MG63 (cell line): ENCODE measurements at regions not wholly inside any gene's neighbourhood (a gene's known extent, or its start where the extent isn't known, plus 50 kb on each side); places are given as distances from the start of the nearest gene placed in this dataset.
"Not testable (repeated sequence)": the region's sequence is repeated elsewhere in the genome, so short reads cannot be mapped to it uniquely, and the experiment has no call there.

Source experiments
- DNase-seq: peaks from one replicate; pipeline ENCODE4 v3.0.0-alpha.2; 2020
- H3K27me3 ChIP-seq: fragments of 250-450 bp; sonication (Bioruptor Pico); 2 replicates; pipeline ENCODE4 v1.5.1; 2020; ENCODE audit warnings: mild to moderate bottlenecking, moderate library complexity
- H3K36me3 ChIP-seq: fragments of 250-450 bp; sonication (Bioruptor Pico); 2 replicates; pipeline ENCODE4 v1.5.1; 2020; ENCODE audit warnings: mild to moderate bottlenecking, moderate library complexity
- H3K4me3 ChIP-seq: fragments of 250-450 bp; sonication (Bioruptor Pico); 2 replicates; pipeline ENCODE4 v1.5.1; 2020; ENCODE audit warnings: mild to moderate bottlenecking, moderate library complexity
- H3K9me3 ChIP-seq: fragments of 250-450 bp; sonication (Bioruptor Pico); 2 replicates; pipeline ENCODE4 v1.5.1; 2020; ENCODE audit warnings: mild to moderate bottlenecking, moderate library complexity

GRCh38 chr6:144551339-144551738, 266.2 kb downstream of the UTRN start:
- DNase-seq: no peak
- Histone ChIP-seq H3K36me3 (peaks cover 6% of the 10 kb centered on the region), H3K27me3 (no peaks in the 10 kb centered on the region), H3K9me3 (no peaks in the 10 kb centered on the region), H3K4me3 (no peak overlapping the region)

DNA sequence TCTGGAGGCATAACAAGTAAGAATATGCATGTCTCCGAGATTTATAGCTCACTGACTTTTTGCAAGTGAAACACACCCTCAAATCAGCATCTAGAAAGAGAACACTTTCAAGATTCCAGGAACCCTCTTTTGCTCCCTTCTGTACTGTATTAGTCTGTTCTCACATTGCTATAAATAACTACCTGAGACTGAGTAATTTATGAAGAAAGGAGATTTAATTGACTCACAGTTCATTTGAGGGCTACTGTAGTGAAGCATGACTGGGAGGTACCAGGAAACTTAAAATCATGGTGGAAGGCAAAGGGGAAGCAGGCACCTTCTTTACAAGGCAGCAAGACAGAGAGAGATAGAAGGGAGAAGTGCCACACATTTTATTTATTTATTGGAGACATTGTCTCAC, 269.9 kb downstream of the UTRN start:
- DNase-seq: no peak
- peaks cover 6% of the 10 kb centered on the region; the same call in 1 of the 2 replicates for H3K36me3 ChIP-seq
- no peaks in the 10 kb centered on the region for H3K27me3 ChIP-seq
- no peak overlapping the region for H3K4me3 ChIP-seq
- no peaks in the 10 kb centered on the region for H3K9me3 ChIP-seq

GRCh38 chr6:144559865-144560593, 274.9 kb downstream of the UTRN start:
- Histone ChIP-seq H3K36me3 (peaks cover under 1% of the 10 kb centered on the region; the same call in 1 of the 2 replicates), H3K27me3 (no peaks in the 10 kb centered on the region), H3K9me3 (no peaks in the 10 kb centered on the region), H3K4me3 (no peak overlapping the region)
- no peak for DNase-seq

- H3K36me3 ChIP-seq: no peaks in the 10 kb centered on the region
- H3K4me3 ChIP-seq: no peak overlapping the region
- H3K9me3 ChIP-seq: no peaks in the 10 kb centered on the region
- no peaks in the 10 kb centered on the region for H3K27me3 ChIP-seq
- DNase-seq: no peak
Observed at GRCh38 chr6:144561455-144562043, 276.4 kb downstream of the UTRN start.

GRCh38 chr6:144564202-144564601, 279.1 kb downstream of the UTRN start:
- no peak overlapping the region for H3K4me3 ChIP-seq
- no peaks in the 10 kb centered on the region for H3K36me3 ChIP-seq
- H3K9me3 ChIP-seq: no peaks in the 10 kb centered on the region
- DNase-seq: no peak
- no peaks in the 10 kb centered on the region for H3K27me3 ChIP-seq

GRCh38 chr6:144566868-144567615, 281.9 kb downstream of the UTRN start:
- Histone ChIP-seq H3K27me3 (no peaks in the 10 kb centered on the region), H3K4me3 (no peak overlapping the region), H3K9me3 (no peaks in the 10 kb centered on the region), H3K36me3 (no peaks in the 10 kb centered on the region)
- DNase-seq: no peak

DNA sequence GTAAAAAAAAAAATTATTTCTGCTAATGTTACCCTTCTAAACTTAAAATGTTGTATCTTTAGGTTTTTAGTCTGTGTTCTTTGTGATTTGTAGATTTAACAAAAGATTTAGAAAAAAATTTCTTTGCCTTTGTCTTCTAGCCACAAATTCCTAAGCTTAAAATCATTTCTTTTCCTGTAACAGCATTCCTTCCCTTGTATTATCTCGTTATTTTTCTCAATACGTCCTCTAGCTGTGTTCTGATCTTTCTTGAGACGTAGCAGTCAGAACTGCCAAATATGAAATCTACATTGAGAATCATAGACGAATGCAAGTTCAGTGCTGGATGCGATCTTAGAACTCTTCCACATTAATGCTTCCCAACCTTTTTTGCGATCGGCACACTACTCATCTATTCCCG, 283.1 kb downstream of the UTRN start:
- no peak for DNase-seq
- Histone ChIP-seq H3K27me3 (no peaks in the 10 kb centered on the region), H3K36me3 (no peaks in the 10 kb centered on the region), H3K9me3 (no peaks in the 10 kb centered on the region), H3K4me3 (no peak overlapping the region)

DNA sequence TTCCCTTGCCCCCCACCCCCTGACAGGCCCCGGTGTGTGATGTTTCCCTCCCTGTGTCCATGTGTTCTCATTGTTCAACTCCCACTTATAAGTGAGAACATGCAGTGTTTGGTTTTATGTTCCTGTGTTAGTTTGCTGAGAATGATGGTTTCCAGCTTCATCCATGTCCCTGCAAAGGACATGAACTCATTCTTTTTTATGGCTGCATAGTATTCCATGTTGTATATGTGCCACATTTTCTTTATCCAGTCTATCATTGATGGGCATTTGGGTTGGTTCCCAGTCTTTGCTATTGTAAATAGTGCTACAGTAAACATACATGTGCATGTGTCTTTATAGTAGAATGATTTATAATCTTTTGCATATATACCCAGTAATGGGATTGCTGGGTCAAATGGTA, 287.4 kb downstream of the UTRN start:
- H3K9me3 ChIP-seq, H3K36me3 ChIP-seq, H3K27me3 ChIP-seq, H3K4me3 ChIP-seq, DNase-seq: not testable (repeated sequence)

DNA sequence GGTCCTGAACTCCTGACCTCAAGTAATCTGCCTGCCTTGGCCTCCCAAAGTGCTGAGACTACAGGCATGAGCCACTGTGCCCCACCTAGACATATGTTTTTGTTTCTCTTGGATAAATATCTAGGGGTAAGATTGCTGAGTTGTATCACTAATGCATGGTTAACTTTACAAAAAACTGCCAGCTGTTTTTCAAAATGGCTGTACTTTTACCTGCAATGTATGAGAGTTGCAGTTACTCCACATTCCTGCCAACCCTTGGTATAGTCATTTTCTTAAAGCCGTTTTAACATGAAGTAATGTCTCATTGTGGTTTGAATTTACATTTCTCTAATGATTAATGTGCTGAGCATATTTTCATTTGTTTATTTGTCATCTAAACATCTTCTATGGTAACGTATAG, 289.7 kb downstream of the UTRN start:
- Histone ChIP-seq H3K4me3 (no peak overlapping the region), H3K36me3 (no peaks in the 10 kb centered on the region), H3K27me3 (no peaks in the 10 kb centered on the region), H3K9me3 (no peaks in the 10 kb centered on the region)
- DNase-seq: peak; percentile 2

DNA sequence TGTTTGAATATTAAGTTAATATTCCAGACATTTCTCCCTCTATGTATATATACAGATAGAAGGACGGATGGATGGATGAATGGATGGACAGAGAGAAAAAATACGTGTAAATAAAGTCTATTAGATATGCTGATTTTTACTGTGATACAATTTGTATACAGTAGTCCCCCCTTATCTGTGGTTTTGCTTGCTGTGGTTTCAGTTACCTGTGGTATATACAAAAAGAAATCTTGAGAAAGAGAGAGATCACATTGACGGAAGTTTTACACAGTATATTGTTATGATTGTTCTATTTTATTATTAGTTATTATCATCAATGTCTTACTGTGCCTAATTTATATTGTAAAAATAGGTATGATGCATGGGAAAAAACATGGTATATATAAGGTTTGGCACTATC, 290.2 kb downstream of the UTRN start:
- DNase-seq: no peak
- H3K36me3 ChIP-seq: no peaks in the 10 kb centered on the region
- H3K9me3 ChIP-seq: no peaks in the 10 kb centered on the region
- H3K27me3 ChIP-seq: no peaks in the 10 kb centered on the region
- H3K4me3 ChIP-seq: no peak overlapping the region

- no peak for DNase-seq
- no peak overlapping the region for H3K4me3 ChIP-seq
- no peaks in the 10 kb centered on the region for H3K9me3 ChIP-seq
Observed at GRCh38 chr6:144576871-144577270, 291.7 kb downstream of the UTRN start.

GRCh38 chr6:144578385-144579350, 293.5 kb downstream of the UTRN start:
- Histone ChIP-seq H3K9me3 (no peaks in the 10 kb centered on the region), H3K27me3 (no peaks in the 10 kb centered on the region), H3K4me3 (no peak overlapping the region), H3K36me3 (no peaks in the 10 kb centered on the region)
- DNase-seq: no peak

More at GRCh38 chr6:144576871-144577270, 291.7 kb downstream of the UTRN start:
- H3K27me3 ChIP-seq: no peaks in the 10 kb centered on the region
- no peaks in the 10 kb centered on the region for H3K36me3 ChIP-seq

DNA sequence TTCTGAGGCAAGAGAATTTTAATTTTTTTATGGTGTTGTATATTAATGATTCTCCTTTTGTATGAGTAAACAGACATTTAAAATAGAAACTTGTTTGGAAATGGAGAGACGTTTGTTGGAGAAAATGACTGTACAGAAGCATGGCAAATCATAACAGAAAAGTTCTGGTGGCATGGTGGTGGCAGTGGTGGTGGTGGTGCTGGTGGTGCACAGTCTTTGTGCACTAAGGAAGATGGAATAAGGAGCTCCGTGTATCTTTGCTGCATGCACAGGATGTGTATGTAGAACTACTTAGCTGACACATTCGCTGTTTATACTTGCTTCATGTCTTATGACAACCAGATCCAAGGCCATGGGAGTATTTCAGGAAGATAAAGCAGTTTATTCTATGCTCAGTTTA, 294.9 kb downstream of the UTRN start:
- no peak for DNase-seq
- H3K36me3 ChIP-seq: no peaks in the 10 kb centered on the region
- no peaks in the 10 kb centered on the region for H3K9me3 ChIP-seq
- H3K4me3 ChIP-seq: no peak overlapping the region
- H3K27me3 ChIP-seq: no peaks in the 10 kb centered on the region

DNA sequence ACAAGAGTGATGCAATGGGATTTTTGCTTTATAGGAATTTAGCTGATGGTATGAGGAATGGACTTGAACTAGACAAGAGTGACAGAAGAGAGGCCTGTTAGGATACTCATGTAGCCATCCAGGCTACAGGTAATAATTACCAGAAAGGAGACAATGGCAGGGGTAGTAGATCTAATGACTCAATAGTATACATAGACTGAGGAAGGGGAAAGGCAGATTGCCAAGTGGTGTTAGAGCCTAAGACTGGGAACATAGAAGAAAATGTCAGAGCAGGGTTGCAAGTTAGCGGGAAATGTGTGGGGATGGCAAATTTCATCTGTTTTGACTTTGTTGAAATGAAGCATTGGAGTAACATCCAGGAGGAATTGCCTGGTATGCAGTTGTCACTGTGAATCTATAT, 295.6 kb downstream of the UTRN start:
- Histone ChIP-seq H3K27me3 (no peaks in the 10 kb centered on the region), H3K9me3 (no peaks in the 10 kb centered on the region), H3K4me3 (no peak overlapping the region), H3K36me3 (no peaks in the 10 kb centered on the region)
- DNase-seq: no peak

DNA sequence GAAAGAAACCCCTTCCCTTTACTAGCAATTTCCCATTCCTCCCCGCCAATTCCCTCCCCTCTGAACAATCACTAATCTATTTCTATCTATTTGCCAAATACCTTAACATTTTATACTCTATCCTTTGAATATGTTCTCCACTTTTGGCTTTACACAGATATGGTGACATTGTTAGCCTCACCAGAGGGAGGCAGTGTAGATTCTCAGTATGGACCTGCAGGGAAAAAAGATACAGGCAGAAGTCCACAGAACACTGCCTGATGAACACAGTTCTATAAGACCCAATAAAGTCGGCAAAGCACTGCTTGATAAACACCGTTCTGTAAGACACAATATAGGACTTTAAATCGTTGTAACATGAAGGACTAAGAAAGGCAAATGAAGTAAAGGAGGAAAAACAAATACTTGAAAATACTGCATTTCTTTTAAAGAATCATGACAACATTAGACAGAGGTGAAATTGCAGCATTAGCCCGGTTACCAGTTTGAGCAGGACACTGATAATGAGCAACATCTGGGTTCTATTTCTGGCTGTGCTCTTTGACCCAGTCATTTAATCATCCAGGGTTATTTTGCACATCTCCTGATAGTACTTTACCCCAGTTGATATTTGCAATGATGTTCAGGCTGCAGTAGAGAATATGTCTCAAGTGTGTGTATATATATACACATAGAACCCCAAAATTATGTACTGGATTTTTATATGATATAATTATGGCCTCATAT, 296.8 kb downstream of the UTRN start:
- Histone ChIP-seq H3K9me3 (no peaks in the 10 kb centered on the region), H3K4me3 (no peak overlapping the region), H3K36me3 (no peaks in the 10 kb centered on the region), H3K27me3 (no peaks in the 10 kb centered on the region)
- no peak for DNase-seq

DNA sequence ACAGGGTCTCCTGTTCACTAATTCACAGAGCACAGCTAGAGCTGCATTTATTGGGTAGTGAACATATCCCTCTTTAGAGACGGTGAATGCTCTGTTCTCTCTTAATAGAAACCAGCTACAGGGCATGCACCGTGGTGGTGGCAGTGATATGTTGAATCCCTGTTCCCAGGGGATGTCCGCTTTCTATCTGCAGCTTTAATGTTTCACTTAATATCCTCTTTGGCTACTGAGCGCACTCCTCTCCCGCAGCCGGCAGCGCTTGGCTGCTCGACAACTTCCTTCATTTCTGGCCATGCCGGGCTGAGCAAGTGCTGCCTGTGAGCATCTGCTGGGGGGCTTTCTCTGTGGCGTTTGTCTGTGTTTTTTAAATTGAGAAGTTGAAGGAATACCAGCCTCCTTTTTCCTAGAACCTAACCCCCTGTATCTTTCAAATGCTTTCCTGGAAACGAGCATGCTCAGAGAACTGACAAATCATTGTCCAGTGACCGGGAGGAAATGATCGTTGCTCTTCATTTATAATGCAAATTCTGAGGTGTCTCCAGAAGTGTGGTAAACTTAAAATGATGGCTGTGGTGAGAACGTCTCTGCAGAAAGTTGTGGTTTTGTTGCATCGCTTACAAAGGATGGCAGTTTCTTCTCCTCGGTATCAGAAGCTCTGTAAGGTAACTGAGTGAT, 297.9 kb downstream of the UTRN start:
- H3K9me3 ChIP-seq: no peaks in the 10 kb centered on the region
- no peaks in the 10 kb centered on the region for H3K27me3 ChIP-seq
- H3K4me3 ChIP-seq: peak overlapping the region; percentile 10
- peak; percentile 29 for DNase-seq
- no peaks in the 10 kb centered on the region for H3K36me3 ChIP-seq
